ENCODE measurements at regions not wholly inside any gene's neighbourhood (a gene's known extent, or its start where the extent isn't known, plus 50 kb on each side); places are given as distances from the start of the nearest gene placed in this dataset.

- no peaks in the 10 kb centered on the region for H3K27me3 ChIP-seq (replicated peaks in 1 of 4; ENCODE audit: control insufficient read depth in 3 of 4, extremely low read depth in 1 of 4, insufficient read depth in 3 of 4, low read length in 3 of 4)
- H3K79me2 ChIP-seq (ENCODE audit: control insufficient read depth in 1 of 2, insufficient read depth in 2 of 2, low read length in 2 of 2) = no peaks in the 10 kb centered on the region
- H3K18ac ChIP-seq (ENCODE audit: extremely low read depth, low read length) = no peak overlapping the region
- FAIRE-seq (no peak), DNase-seq (ENCODE audit: low read depth in 1 of 2, low spot score in 2 of 2) (no peak)
- no peak overlapping the region for H3K4ac ChIP-seq (replicated peaks; ENCODE audit: insufficient read length, low read depth, low read length)
- no peak overlapping the region for H2BK15ac ChIP-seq (ENCODE audit: low read length)
- ChIA-PET CTCF (ENCODE audit: partially characterized antibody) (interaction anchor here (0.9 kb wide), 1 partner anchor 16 kb away, joined by 3 read pairs; no protein-coding TSS in a partner anchor), POLR2A (ENCODE audit: partially characterized antibody) (no interaction called here)
- no peak overlapping the region for H2BK5ac ChIP-seq (ENCODE audit: low read depth, low read length)
- no peak overlapping the region for H3K4me2 ChIP-seq (ENCODE audit: insufficient read depth in 1 of 2, low read depth in 2 of 2, low read length in 2 of 2)
- H4K91ac ChIP-seq (replicated peaks; ENCODE audit: insufficient read length, low read length) = no peak overlapping the region
- no peak overlapping the region for H3K14ac ChIP-seq (ENCODE audit: insufficient read length)
- no peak overlapping the region for H3K9ac ChIP-seq (replicated peaks in 1 of 4; ENCODE audit: extremely low read depth in 1 of 4, low read depth in 3 of 4, low read length in 3 of 4)
- H3K23ac ChIP-seq (ENCODE audit: insufficient read length) = no peak overlapping the region
- H2BK120ac ChIP-seq (replicated peaks; ENCODE audit: low read depth, low read length) = no peak overlapping the region
- no peak overlapping the region for H3K27ac ChIP-seq (ENCODE audit: low read depth, low read length)
- no peaks in the 10 kb centered on the region for H3K4me1 ChIP-seq (replicated peaks in 1 of 4; ENCODE audit: control insufficient read depth in 3 of 4, insufficient read depth in 4 of 4, low read length in 3 of 4)
- no peak overlapping the region for H2AK5ac ChIP-seq (ENCODE audit: low read depth, low read length)
- H3K9me3 ChIP-seq (ENCODE audit: insufficient read depth in 2 of 2, low read depth in 1 of 2, low read length in 1 of 2) = no peaks in the 10 kb centered on the region
- no peak overlapping the region for H3K4me3 ChIP-seq (ENCODE audit: extremely low read depth in 1 of 4, insufficient read depth in 2 of 4, low read depth in 3 of 4, low read length in 4 of 4)
- no peak overlapping the region for H4K8ac ChIP-seq (ENCODE audit: extremely low read depth, insufficient read depth, low read length)
- H3K79me1 ChIP-seq (ENCODE audit: low read depth, low read length) = no peaks in the 10 kb centered on the region
- H2BK20ac ChIP-seq (ENCODE audit: low read length) = no peak overlapping the region
- no peak overlapping the region for H2AFZ ChIP-seq (ENCODE audit: low read length)
- no peaks in the 10 kb centered on the region for H4K20me1 ChIP-seq (replicated peaks in 1 of 2; ENCODE audit: control insufficient read depth in 1 of 2, insufficient read depth in 2 of 2, low read length in 2 of 2)
- H2BK12ac ChIP-seq (ENCODE audit: low read depth, low read length) = no peak overlapping the region
- no peak overlapping the region for H3K56ac ChIP-seq (replicated peaks; ENCODE audit: insufficient read length, low read depth, low read length)
- no peak overlapping the region for H4K5ac ChIP-seq (ENCODE audit: insufficient read length, low read depth, low read length)
- TF ChIP-seq TBP (IDR thresholded peaks at IDR 0.05; ENCODE audit: low read depth, low read length) = no peak
- TF ChIP-seq BACH1 (IDR thresholded peaks at IDR 0.05; ENCODE audit: low read length) = no peak
- TF ChIP-seq KDM4A (IDR thresholded peaks at IDR 0.05; ENCODE audit: low read depth, low read length, severe bottlenecking) = no peak
- no peak for TF ChIP-seq RFX5 (IDR thresholded peaks at IDR 0.05; ENCODE audit: borderline replicate concordance, low read depth, low read length)
- TF ChIP-seq ATF2 (IDR thresholded peaks at IDR 0.05; ENCODE audit: low read length) = no peak
- TF ChIP-seq RBBP5 (IDR thresholded peaks at IDR 0.05; ENCODE audit: borderline replicate concordance, low read depth, low read length) = no peak
- TF ChIP-seq CTCF (IDR thresholded peaks at IDR 0.05; ENCODE audit: control extremely low read depth in 1 of 3, insufficient read depth in 1 of 3, low read depth in 1 of 3, low read length in 3 of 3) = no peak
- H3K23me2 ChIP-seq (ENCODE audit: low read depth, low read length) = no peaks in the 10 kb centered on the region
- no peaks in the 10 kb centered on the region for H3K36me3 ChIP-seq (ENCODE audit: control insufficient read depth in 2 of 4, insufficient read depth in 4 of 4, low read length in 3 of 4)
- 92% methylated on average over 2 of the region's 2 CpGs; no CpG with 5 or more reads in 1 of the 2 experiments for WGBS, 2 experiments (ENCODE audit: extremely low coverage in 1 of 2, insufficient coverage in 1 of 2, insufficient read length in 1 of 2, insufficient replicate concordance in 2 of 2, low coverage in 1 of 2, low lambda C conversion rate in 2 of 2, missing lambda C conversion rate in 1 of 2)
Measured at GRCh38 chr1:79807816-79808215, 801.3 kb upstream of the ADGRL4 start.

Measured in H1 (cell line).